Spleen (tissue), 11 donors: ENCODE measurements at regions not wholly inside any gene's neighbourhood (a gene's known extent, or its start where the extent isn't known, plus 50 kb on each side); places are given as distances from the start of the nearest gene placed in this dataset.

ENCODE experiments used
- DNase-seq: peaks from one replicate; pipeline ENCODE4 v3.0.0-alpha.2; 2020
- H3K27ac ChIP-seq, 8 donors: fragments of 200-600 bp; sonication (generic) in 7 of 8; 1 replicate in 4 of 8; 2 replicates in 4 of 8; pipeline versions ENCODE4 v1.5.0 to v1.8.0; 2016 to 2021; ENCODE audit warnings: inconsistent platforms in 4 of 8, mild to moderate bottlenecking in 4 of 8, moderate library complexity in 1 of 8
- H3K27me3 ChIP-seq, 7 donors: fragments of 200-600 bp; sonication (generic) in 6 of 7; replicated peaks in 1 of 7; 1 replicate in 4 of 7; 2 replicates in 3 of 7; pipeline versions ENCODE4 v1.5.0 to v1.8.0; 2016 to 2021; ENCODE audit warnings: inconsistent platforms in 3 of 7, mild to moderate bottlenecking in 1 of 7
- H3K36me3 ChIP-seq, 6 donors: fragments of 200-600 bp; sonication (generic) in 5 of 6; 1 replicate in 4 of 6; 2 replicates in 2 of 6; pipeline versions ENCODE4 v1.5.0 to v1.8.0; 2016 to 2021; ENCODE audit warnings: inconsistent platforms in 2 of 6
- H3K4me1 ChIP-seq, 6 donors: fragments of 200-600 bp; sonication (generic) in 5 of 6; 1 replicate in 3 of 6; 2 replicates in 3 of 6; pipeline versions ENCODE4 v1.5.0 to v1.8.0; 2016 to 2021; ENCODE audit warnings: inconsistent platforms in 3 of 6
- H3K4me3 ChIP-seq, 8 donors: fragments of 200-600 bp; sonication (generic) in 7 of 8; 1 replicate in 4 of 8; 2 replicates in 4 of 8; pipeline versions ENCODE4 v1.5.0 to v1.8.0; 2016 to 2021; ENCODE audit warnings: inconsistent platforms in 4 of 8, mild to moderate bottlenecking in 4 of 8, moderate library complexity in 2 of 8
- H3K9me3 ChIP-seq, 8 donors: fragments of 200-600 bp; sonication (generic) in 7 of 8; 1 replicate in 4 of 8; 2 replicates in 4 of 8; pipeline versions ENCODE4 v1.5.0 to v1.8.0; 2016 to 2021; ENCODE audit warnings: inconsistent platforms in 4 of 8
- POLR2A ChIP-seq, 3 donors: fragments of 450-650 bp; IDR thresholded peaks; one replicate each; pipeline ENCODE4 v1.5.1; 2017; ENCODE audit warnings: antibody characterized with exemption in 3 of 3, mild to moderate bottlenecking in 1 of 3
- POLR2AphosphoS5 ChIP-seq, 3 donors: sonication (generic); formaldehyde crosslinking; IDR thresholded peaks; one replicate each; pipeline ENCODE4 v1.5.1; 2017; ENCODE audit warnings: antibody characterized with exemption in 3 of 3
- WGBS, 5 donors: extraction: QIAGEN DNeasy Blood & Tissue Kit in 3 of 5; methylation state at CpG; one replicate each; pipeline versions ENCODE4 v1.1.5 to v1.1.7; 2013 to 2018; 5-methylcytosine and 5-hydroxymethylcytosine counted together
- intact Hi-C: fragments of 100-400 bp; cut with DNase I; formaldehyde crosslinking; loops from one replicate; pipeline ENCODE4 v1.15.0; 2023; ENCODE audit warnings: low total_unique reads
- TF ChIP-seq, protein P1 (sequence below), 11 experiments: fragments of 200-600 bp in 7 of 11; fragments of 450-650 bp in 4 of 11; sonication (generic) in 4 of 11; IDR thresholded peaks in 8 of 11; conservative IDR thresholded peaks in 3 of 11; 1 replicate in 7 of 11; 2 replicates in 4 of 11; pipeline versions ENCODE4 v1.4.0 to v1.8.0; 2016 to 2021; ENCODE audit warnings: antibody characterized with exemption in 11 of 11, inconsistent platforms in 4 of 11, mild to moderate bottlenecking in 1 of 11
- donor health status: healthy with polysubstance abuse.
- donor health status: DM: no; HTN: no; CAD: no; lungs with moderate emphysema.
- donor health status: DM: no; HTN: no; CAD: no.
- donor health status: Bipolar disorder and iron deficiency.
- donor health status: healthy.
- donor health status: DM: no; HTN: no; CAD: no.
- donor health status: DM: yes; HTN: yes; CAD: no.

DNA sequence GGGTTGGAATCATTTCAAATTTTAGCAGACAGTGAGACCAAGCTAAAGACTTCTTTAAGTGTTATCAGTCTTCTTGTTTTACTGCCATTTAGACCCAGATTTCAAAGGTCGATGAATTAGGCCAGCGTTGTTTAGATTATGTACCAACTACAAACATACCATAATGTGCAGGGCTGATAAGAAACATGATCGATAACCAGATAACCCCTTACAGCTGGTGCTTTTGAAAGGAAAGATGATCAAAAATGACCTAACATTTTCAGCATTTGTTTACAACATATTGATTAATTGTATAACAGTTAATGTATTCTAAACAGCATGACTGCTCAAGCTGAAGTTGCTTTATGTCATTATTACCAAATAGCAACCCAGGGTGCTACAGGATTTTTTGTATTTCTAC lies 400.4 kb upstream of the FAM241A start:
- no peaks in the 10 kb centered on the region for H3K4me1 ChIP-seq
- no peaks in the 10 kb centered on the region for H3K27me3 ChIP-seq
- TF ChIP-seq, protein P1, sequence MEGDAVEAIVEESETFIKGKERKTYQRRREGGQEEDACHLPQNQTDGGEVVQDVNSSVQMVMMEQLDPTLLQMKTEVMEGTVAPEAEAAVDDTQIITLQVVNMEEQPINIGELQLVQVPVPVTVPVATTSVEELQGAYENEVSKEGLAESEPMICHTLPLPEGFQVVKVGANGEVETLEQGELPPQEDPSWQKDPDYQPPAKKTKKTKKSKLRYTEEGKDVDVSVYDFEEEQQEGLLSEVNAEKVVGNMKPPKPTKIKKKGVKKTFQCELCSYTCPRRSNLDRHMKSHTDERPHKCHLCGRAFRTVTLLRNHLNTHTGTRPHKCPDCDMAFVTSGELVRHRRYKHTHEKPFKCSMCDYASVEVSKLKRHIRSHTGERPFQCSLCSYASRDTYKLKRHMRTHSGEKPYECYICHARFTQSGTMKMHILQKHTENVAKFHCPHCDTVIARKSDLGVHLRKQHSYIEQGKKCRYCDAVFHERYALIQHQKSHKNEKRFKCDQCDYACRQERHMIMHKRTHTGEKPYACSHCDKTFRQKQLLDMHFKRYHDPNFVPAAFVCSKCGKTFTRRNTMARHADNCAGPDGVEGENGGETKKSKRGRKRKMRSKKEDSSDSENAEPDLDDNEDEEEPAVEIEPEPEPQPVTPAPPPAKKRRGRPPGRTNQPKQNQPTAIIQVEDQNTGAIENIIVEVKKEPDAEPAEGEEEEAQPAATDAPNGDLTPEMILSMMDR (IDR thresholded peaks at IDR 0.05 in 8 of 11, conservative IDR thresholded peaks at IDR 0.05 in 3 of 11) = no peak
- TF ChIP-seq POLR2A (IDR thresholded peaks at IDR 0.05) = no peak
- TF ChIP-seq POLR2AphosphoS5 (IDR thresholded peaks at IDR 0.05) = no peak
- no peak overlapping the region for H3K27ac ChIP-seq
- no peaks in the 10 kb centered on the region for H3K9me3 ChIP-seq
- DNase-seq = no peak
- intact Hi-C loops = no loop called here
- 70 to 80% (median 72%) methylated on average over 3 of the region's 3 CpGs for WGBS, 5 donors
- H3K36me3 ChIP-seq = no peaks in the 10 kb centered on the region
- H3K4me3 ChIP-seq = no peak overlapping the region

DNA sequence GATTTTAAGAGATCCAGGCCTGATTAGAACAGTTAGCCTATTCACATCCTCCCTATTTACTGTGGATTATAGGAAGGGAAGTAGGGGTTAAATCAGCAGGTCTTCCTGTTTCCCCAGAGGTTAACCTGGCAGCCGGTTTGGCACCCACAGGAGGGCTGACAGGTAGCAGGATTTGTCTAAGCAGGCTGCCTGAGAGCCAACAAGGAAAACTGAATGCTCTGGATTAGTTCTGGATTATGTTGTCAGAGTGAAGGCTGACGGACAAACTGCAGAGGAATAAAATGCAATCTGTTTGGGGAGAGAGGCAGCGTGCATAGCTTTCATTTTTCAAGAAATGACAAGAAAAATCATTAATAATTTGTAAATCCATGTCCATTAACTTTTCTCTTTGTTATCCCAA lies 397.1 kb upstream of the FAM241A start:
- H3K9me3 ChIP-seq = no peaks in the 10 kb centered on the region
- H3K27me3 ChIP-seq = no peaks in the 10 kb centered on the region
- DNase-seq = no peak
- no peak overlapping the region for H3K4me3 ChIP-seq
- 16 to 50% (median 36%) methylated on average over 3 of the region's 3 CpGs for WGBS, 5 donors
- no peaks in the 10 kb centered on the region for H3K4me1 ChIP-seq
- intact Hi-C loops = no loop called here
- TF ChIP-seq POLR2AphosphoS5 (IDR thresholded peaks at IDR 0.05) (no peak), POLR2A (IDR thresholded peaks at IDR 0.05) (no peak)
- TF ChIP-seq, protein P1 (IDR thresholded peaks at IDR 0.05 in 8 of 11, conservative IDR thresholded peaks at IDR 0.05 in 3 of 11) = no peak
- H3K27ac ChIP-seq = no peak overlapping the region
- H3K36me3 ChIP-seq = no peaks in the 10 kb centered on the region

DNA sequence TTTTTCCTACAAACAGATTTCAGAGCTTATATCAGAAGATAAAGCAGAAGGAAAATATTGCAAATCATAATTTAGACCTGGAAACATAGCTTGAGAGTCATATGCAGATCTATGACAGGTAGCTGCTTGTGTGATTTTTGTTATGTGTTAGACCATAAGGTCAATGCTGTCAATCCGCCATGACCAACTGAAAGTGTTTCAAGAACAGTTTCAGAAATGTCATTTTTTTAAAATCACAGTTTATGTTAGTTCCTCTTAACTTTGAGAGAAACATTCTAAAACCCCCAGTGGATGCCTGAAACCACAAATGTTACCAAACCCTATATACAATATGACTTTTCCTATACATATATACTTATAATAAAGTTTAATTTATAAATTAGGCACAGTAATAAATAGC lies 391.3 kb upstream of the FAM241A start:
- WGBS, 5 donors = 79 to 90% (median 82%) methylated on average over 1 of the region's 1 CpG
- Histone ChIP-seq H3K4me3 (no peak overlapping the region), H3K4me1 (no peaks in the 10 kb centered on the region), H3K36me3 (no peaks in the 10 kb centered on the region), H3K27ac (no peak overlapping the region), H3K27me3 (no peaks in the 10 kb centered on the region), H3K9me3 (no peaks in the 10 kb centered on the region)
- DNase-seq = no peak
- intact Hi-C loops = no loop called here
- no peak for TF ChIP-seq POLR2AphosphoS5 (IDR thresholded peaks at IDR 0.05)
- no peak for TF ChIP-seq POLR2A (IDR thresholded peaks at IDR 0.05)
- TF ChIP-seq, protein P1 (IDR thresholded peaks at IDR 0.05 in 8 of 11, conservative IDR thresholded peaks at IDR 0.05 in 3 of 11) = no peak

DNA sequence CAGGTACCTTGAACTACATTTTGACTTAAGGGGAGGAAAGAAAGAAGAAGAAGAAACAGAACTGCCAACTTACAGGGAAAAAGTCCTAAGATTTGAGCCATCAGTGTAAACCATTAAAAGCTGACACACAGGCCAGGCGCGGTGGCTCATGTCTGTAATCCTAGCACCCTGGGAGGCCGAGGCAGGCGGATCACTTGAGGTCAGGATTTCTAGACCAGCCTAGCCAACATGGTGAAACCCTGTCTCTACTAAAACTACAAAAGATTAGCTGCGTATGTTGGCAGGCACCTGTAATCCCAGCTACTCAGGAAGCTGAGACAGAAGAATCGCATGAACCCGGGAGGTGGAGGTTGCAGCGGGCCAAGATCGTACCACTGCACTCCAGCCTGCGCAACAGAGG lies 389.7 kb upstream of the FAM241A start:
- 89 to 95% (median 92%) methylated on average over 10 of the region's 10 CpGs for WGBS, 5 donors
- no peak overlapping the region for H3K4me3 ChIP-seq
- no peaks in the 10 kb centered on the region for H3K27me3 ChIP-seq
- no peaks in the 10 kb centered on the region for H3K9me3 ChIP-seq
- no peaks in the 10 kb centered on the region for H3K4me1 ChIP-seq
- intact Hi-C loops = no loop called here
- no peak for DNase-seq
- no peaks in the 10 kb centered on the region for H3K36me3 ChIP-seq
- no peak overlapping the region for H3K27ac ChIP-seq
- TF ChIP-seq, protein P1 (IDR thresholded peaks at IDR 0.05 in 8 of 11, conservative IDR thresholded peaks at IDR 0.05 in 3 of 11) = no peak
- TF ChIP-seq POLR2AphosphoS5 (IDR thresholded peaks at IDR 0.05) (no peak), POLR2A (IDR thresholded peaks at IDR 0.05) (no peak)
